ENCODE measurements at regions not wholly inside any gene's neighbourhood (a gene's known extent, or its start where the extent isn't known, plus 50 kb on each side); places are given as distances from the start of the nearest gene placed in this dataset.

GRCh38 chr13:32938314-32938713 lies 77.9 kb upstream of the KL start:
- Histone ChIP-seq H3K9ac (ENCODE audit: low read depth in 1 of 2, low read length in 2 of 2) (no peak overlapping the region), H3K9me3 (ENCODE audit: control insufficient read depth in 2 of 2, low read length in 2 of 2) (no peaks in the 10 kb centered on the region), H3K27ac (ENCODE audit: low read depth in 2 of 2, low read length in 2 of 2) (no peak overlapping the region), H3K4me1 (ENCODE audit: control insufficient read depth in 2 of 2, insufficient read depth in 2 of 2, low read length in 2 of 2) (no peaks in the 10 kb centered on the region), H3K27me3 (ENCODE audit: control insufficient read depth in 2 of 2, insufficient read depth in 2 of 2, low read length in 2 of 2) (no peaks in the 10 kb centered on the region), H3K36me3 (ENCODE audit: control insufficient read depth in 2 of 2, insufficient read depth in 2 of 2, low read length in 2 of 2) (no peaks in the 10 kb centered on the region), H3K4me3 (ENCODE audit: low read length in 2 of 2) (no peak overlapping the region)

- no peaks in the 10 kb centered on the region for H3K9me3 ChIP-seq (ENCODE audit: control insufficient read depth in 2 of 2, low read length in 2 of 2)
- no peak overlapping the region for H3K9ac ChIP-seq (ENCODE audit: low read depth in 1 of 2, low read length in 2 of 2)
- H3K4me3 ChIP-seq (ENCODE audit: low read length in 2 of 2), result no peak overlapping the region
- no peaks in the 10 kb centered on the region for H3K4me1 ChIP-seq (ENCODE audit: control insufficient read depth in 2 of 2, insufficient read depth in 2 of 2, low read length in 2 of 2)
- no peak overlapping the region for H3K27ac ChIP-seq (ENCODE audit: low read depth in 2 of 2, low read length in 2 of 2)
- H3K27me3 ChIP-seq (ENCODE audit: control insufficient read depth in 2 of 2, insufficient read depth in 2 of 2, low read length in 2 of 2), result no peaks in the 10 kb centered on the region
- H3K36me3 ChIP-seq (ENCODE audit: control insufficient read depth in 2 of 2, insufficient read depth in 2 of 2, low read length in 2 of 2), result no peaks in the 10 kb centered on the region
Observed at GRCh38 chr13:32938907-32939306, 77.3 kb upstream of the KL start.

GRCh38 chr13:32940601-32941000 lies 75.6 kb upstream of the KL start:
- Histone ChIP-seq H3K9ac (ENCODE audit: low read depth in 1 of 2, low read length in 2 of 2) (no peak overlapping the region), H3K27ac (ENCODE audit: low read depth in 2 of 2, low read length in 2 of 2) (no peak overlapping the region), H3K36me3 (ENCODE audit: control insufficient read depth in 2 of 2, insufficient read depth in 2 of 2, low read length in 2 of 2) (no peaks in the 10 kb centered on the region), H3K4me3 (ENCODE audit: low read length in 2 of 2) (no peak overlapping the region), H3K4me1 (ENCODE audit: control insufficient read depth in 2 of 2, insufficient read depth in 2 of 2, low read length in 2 of 2) (no peaks in the 10 kb centered on the region), H3K27me3 (ENCODE audit: control insufficient read depth in 2 of 2, insufficient read depth in 2 of 2, low read length in 2 of 2) (no peaks in the 10 kb centered on the region), H3K9me3 (ENCODE audit: control insufficient read depth in 2 of 2, low read length in 2 of 2) (no peaks in the 10 kb centered on the region)

GRCh38 chr13:32941368-32941767 lies 74.9 kb upstream of the KL start:
- no peaks in the 10 kb centered on the region for H3K27me3 ChIP-seq (ENCODE audit: control insufficient read depth in 2 of 2, insufficient read depth in 2 of 2, low read length in 2 of 2)
- no peaks in the 10 kb centered on the region for H3K36me3 ChIP-seq (ENCODE audit: control insufficient read depth in 2 of 2, insufficient read depth in 2 of 2, low read length in 2 of 2)
- no peaks in the 10 kb centered on the region for H3K9me3 ChIP-seq (ENCODE audit: control insufficient read depth in 2 of 2, low read length in 2 of 2)
- no peak overlapping the region for H3K4me3 ChIP-seq (ENCODE audit: low read length in 2 of 2)
- H3K9ac ChIP-seq (ENCODE audit: low read depth in 1 of 2, low read length in 2 of 2), result no peak overlapping the region
- H3K4me1 ChIP-seq (ENCODE audit: control insufficient read depth in 2 of 2, insufficient read depth in 2 of 2, low read length in 2 of 2), result no peaks in the 10 kb centered on the region
- H3K27ac ChIP-seq (ENCODE audit: low read depth in 2 of 2, low read length in 2 of 2), result no peak overlapping the region

GRCh38 chr13:32946558-32946957 lies 69.7 kb upstream of the KL start:
- no peak overlapping the region for H3K4me3 ChIP-seq (ENCODE audit: low read length in 2 of 2)
- no peaks in the 10 kb centered on the region for H3K36me3 ChIP-seq (ENCODE audit: control insufficient read depth in 2 of 2, insufficient read depth in 2 of 2, low read length in 2 of 2)
- no peaks in the 10 kb centered on the region for H3K27me3 ChIP-seq (ENCODE audit: control insufficient read depth in 2 of 2, insufficient read depth in 2 of 2, low read length in 2 of 2)
- no peaks in the 10 kb centered on the region for H3K4me1 ChIP-seq (ENCODE audit: control insufficient read depth in 2 of 2, insufficient read depth in 2 of 2, low read length in 2 of 2)
- no peak overlapping the region for H3K27ac ChIP-seq (ENCODE audit: low read depth in 2 of 2, low read length in 2 of 2)
- no peaks in the 10 kb centered on the region for H3K9me3 ChIP-seq (ENCODE audit: control insufficient read depth in 2 of 2, low read length in 2 of 2)
- H3K9ac ChIP-seq (ENCODE audit: low read depth in 1 of 2, low read length in 2 of 2), result no peak overlapping the region

- no peaks in the 10 kb centered on the region for H3K36me3 ChIP-seq (ENCODE audit: control insufficient read depth in 2 of 2, insufficient read depth in 2 of 2, low read length in 2 of 2)
- no peak overlapping the region for H3K27ac ChIP-seq (ENCODE audit: low read depth in 2 of 2, low read length in 2 of 2)
- H3K4me1 ChIP-seq (ENCODE audit: control insufficient read depth in 2 of 2, insufficient read depth in 2 of 2, low read length in 2 of 2), result no peaks in the 10 kb centered on the region
- no peak overlapping the region for H3K9ac ChIP-seq (ENCODE audit: low read depth in 1 of 2, low read length in 2 of 2)
- no peaks in the 10 kb centered on the region for H3K9me3 ChIP-seq (ENCODE audit: control insufficient read depth in 2 of 2, low read length in 2 of 2)
- no peak overlapping the region for H3K4me3 ChIP-seq (ENCODE audit: low read length in 2 of 2)
- no peaks in the 10 kb centered on the region for H3K27me3 ChIP-seq (ENCODE audit: control insufficient read depth in 2 of 2, insufficient read depth in 2 of 2, low read length in 2 of 2)
Observed at GRCh38 chr13:32947411-32948276, 68.6 kb upstream of the KL start.

- no peak overlapping the region for H3K9ac ChIP-seq (ENCODE audit: low read depth in 1 of 2, low read length in 2 of 2)
- no peaks in the 10 kb centered on the region for H3K4me1 ChIP-seq (ENCODE audit: control insufficient read depth in 2 of 2, insufficient read depth in 2 of 2, low read length in 2 of 2)
- H3K4me3 ChIP-seq (ENCODE audit: low read length in 2 of 2), result no peak overlapping the region
- H3K27me3 ChIP-seq (ENCODE audit: control insufficient read depth in 2 of 2, insufficient read depth in 2 of 2, low read length in 2 of 2), result no peaks in the 10 kb centered on the region
- no peak overlapping the region for H3K27ac ChIP-seq (ENCODE audit: low read depth in 2 of 2, low read length in 2 of 2)
- no peaks in the 10 kb centered on the region for H3K9me3 ChIP-seq (ENCODE audit: control insufficient read depth in 2 of 2, low read length in 2 of 2)
- no peaks in the 10 kb centered on the region for H3K36me3 ChIP-seq (ENCODE audit: control insufficient read depth in 2 of 2, insufficient read depth in 2 of 2, low read length in 2 of 2)
Observed at GRCh38 chr13:32949820-32950219, 66.4 kb upstream of the KL start.

GRCh38 chr13:32951580-32951979 lies 64.6 kb upstream of the KL start:
- H3K27ac ChIP-seq (ENCODE audit: low read depth in 2 of 2, low read length in 2 of 2), result no peak overlapping the region
- no peaks in the 10 kb centered on the region for H3K27me3 ChIP-seq (ENCODE audit: control insufficient read depth in 2 of 2, insufficient read depth in 2 of 2, low read length in 2 of 2)
- no peaks in the 10 kb centered on the region for H3K9me3 ChIP-seq (ENCODE audit: control insufficient read depth in 2 of 2, low read length in 2 of 2)
- no peak overlapping the region for H3K4me3 ChIP-seq (ENCODE audit: low read length in 2 of 2)
- no peaks in the 10 kb centered on the region for H3K4me1 ChIP-seq (ENCODE audit: control insufficient read depth in 2 of 2, insufficient read depth in 2 of 2, low read length in 2 of 2)
- no peaks in the 10 kb centered on the region for H3K36me3 ChIP-seq (ENCODE audit: control insufficient read depth in 2 of 2, insufficient read depth in 2 of 2, low read length in 2 of 2)
- no peak overlapping the region for H3K9ac ChIP-seq (ENCODE audit: low read depth in 1 of 2, low read length in 2 of 2)

GRCh38 chr13:32955881-32956594 lies 60.2 kb upstream of the KL start:
- Histone ChIP-seq H3K9me3 (ENCODE audit: control insufficient read depth in 2 of 2, low read length in 2 of 2) (no peaks in the 10 kb centered on the region), H3K4me3 (ENCODE audit: low read length in 2 of 2) (no peak overlapping the region), H3K27ac (ENCODE audit: low read depth in 2 of 2, low read length in 2 of 2) (no peak overlapping the region), H3K27me3 (ENCODE audit: control insufficient read depth in 2 of 2, insufficient read depth in 2 of 2, low read length in 2 of 2) (no peaks in the 10 kb centered on the region), H3K9ac (ENCODE audit: low read depth in 1 of 2, low read length in 2 of 2) (no peak overlapping the region), H3K36me3 (ENCODE audit: control insufficient read depth in 2 of 2, insufficient read depth in 2 of 2, low read length in 2 of 2) (no peaks in the 10 kb centered on the region), H3K4me1 (ENCODE audit: control insufficient read depth in 2 of 2, insufficient read depth in 2 of 2, low read length in 2 of 2) (no peaks in the 10 kb centered on the region)

GRCh38 chr13:32956595-32956933 lies 59.7 kb upstream of the KL start:
- Histone ChIP-seq H3K4me3 (ENCODE audit: low read length in 2 of 2) (no peak overlapping the region), H3K9ac (ENCODE audit: low read depth in 1 of 2, low read length in 2 of 2) (no peak overlapping the region), H3K36me3 (ENCODE audit: control insufficient read depth in 2 of 2, insufficient read depth in 2 of 2, low read length in 2 of 2) (no peaks in the 10 kb centered on the region)

More at GRCh38 chr13:32956595-32956933, 59.7 kb upstream of the KL start:
- H3K27me3 ChIP-seq (ENCODE audit: control insufficient read depth in 2 of 2, insufficient read depth in 2 of 2, low read length in 2 of 2), result no peaks in the 10 kb centered on the region
- H3K9me3 ChIP-seq (ENCODE audit: control insufficient read depth in 2 of 2, low read length in 2 of 2), result no peaks in the 10 kb centered on the region
- no peak overlapping the region for H3K27ac ChIP-seq (ENCODE audit: low read depth in 2 of 2, low read length in 2 of 2)
- no peaks in the 10 kb centered on the region for H3K4me1 ChIP-seq (ENCODE audit: control insufficient read depth in 2 of 2, insufficient read depth in 2 of 2, low read length in 2 of 2)
